ENCODE measurements at regions not wholly inside any gene's neighbourhood (a gene's known extent, or its start where the extent isn't known, plus 50 kb on each side); places are given as distances from the start of the nearest gene placed in this dataset.

- H3K27me3 ChIP-seq (ENCODE audit: insufficient read depth, low read length) = no peaks in the 10 kb centered on the region
- no peak overlapping the region for H3K4me3 ChIP-seq (ENCODE audit: low read length)
- no peaks in the 10 kb centered on the region for H3K36me3 ChIP-seq (ENCODE audit: insufficient read depth, low read length)
- no peaks in the 10 kb centered on the region for H3K4me1 ChIP-seq (ENCODE audit: insufficient read depth, low read length)
- H2AFZ ChIP-seq (ENCODE audit: low read depth, low read length) = no peak overlapping the region
- H3K9me3 ChIP-seq (ENCODE audit: low read length) = no peaks in the 10 kb centered on the region
Observed at GRCh38 chr5:143613329-143613728, 198.6 kb upstream of the HMHB1 start.

- Histone ChIP-seq H3K36me3 (ENCODE audit: insufficient read depth, low read length) (no peaks in the 10 kb centered on the region), H3K9me3 (ENCODE audit: low read length) (no peaks in the 10 kb centered on the region), H3K27me3 (ENCODE audit: insufficient read depth, low read length) (no peaks in the 10 kb centered on the region), H2AFZ (ENCODE audit: low read depth, low read length) (no peak overlapping the region), H3K4me1 (ENCODE audit: insufficient read depth, low read length) (no peaks in the 10 kb centered on the region), H3K4me3 (ENCODE audit: low read length) (no peak overlapping the region)
Observed at GRCh38 chr5:143610946-143611345, 201.0 kb upstream of the HMHB1 start.

- Histone ChIP-seq H3K27me3 (ENCODE audit: insufficient read depth, low read length) (no peaks in the 10 kb centered on the region), H3K36me3 (ENCODE audit: insufficient read depth, low read length) (no peaks in the 10 kb centered on the region), H3K9me3 (ENCODE audit: low read length) (no peaks in the 10 kb centered on the region), H3K4me1 (ENCODE audit: insufficient read depth, low read length) (no peaks in the 10 kb centered on the region), H3K4me3 (ENCODE audit: low read length) (no peak overlapping the region), H2AFZ (ENCODE audit: low read depth, low read length) (no peak overlapping the region)
Observed at GRCh38 chr5:143606043-143606752, 202.7 kb upstream of the NR3C1 start.

- Histone ChIP-seq H3K4me1 (ENCODE audit: insufficient read depth, low read length) (no peaks in the 10 kb centered on the region), H3K27me3 (ENCODE audit: insufficient read depth, low read length) (no peaks in the 10 kb centered on the region), H3K9me3 (ENCODE audit: low read length) (no peaks in the 10 kb centered on the region), H3K4me3 (ENCODE audit: low read length) (no peak overlapping the region), H3K36me3 (ENCODE audit: insufficient read depth, low read length) (no peaks in the 10 kb centered on the region), H2AFZ (ENCODE audit: low read depth, low read length) (no peak overlapping the region)
Observed at GRCh38 chr5:143605403-143606005, 202.0 kb upstream of the NR3C1 start.

- no peak overlapping the region for H3K4me3 ChIP-seq (ENCODE audit: low read length)
- H3K9me3 ChIP-seq (ENCODE audit: low read length) = no peaks in the 10 kb centered on the region
- no peaks in the 10 kb centered on the region for H3K27me3 ChIP-seq (ENCODE audit: insufficient read depth, low read length)
- no peak overlapping the region for H2AFZ ChIP-seq (ENCODE audit: low read depth, low read length)
- no peaks in the 10 kb centered on the region for H3K36me3 ChIP-seq (ENCODE audit: insufficient read depth, low read length)
- no peaks in the 10 kb centered on the region for H3K4me1 ChIP-seq (ENCODE audit: insufficient read depth, low read length)
Observed at GRCh38 chr5:143601917-143602333, 198.4 kb upstream of the NR3C1 start.

- H3K27me3 ChIP-seq (ENCODE audit: insufficient read depth, low read length) = no peaks in the 10 kb centered on the region
- H2AFZ ChIP-seq (ENCODE audit: low read depth, low read length) = no peak overlapping the region
- peaks cover under 1% of the 10 kb centered on the region for H3K4me1 ChIP-seq (ENCODE audit: insufficient read depth, low read length)
- H3K4me3 ChIP-seq (ENCODE audit: low read length) = no peak overlapping the region
- H3K9me3 ChIP-seq (ENCODE audit: low read length) = no peaks in the 10 kb centered on the region
- H3K36me3 ChIP-seq (ENCODE audit: insufficient read depth, low read length) = no peaks in the 10 kb centered on the region
Observed at GRCh38 chr5:143601357-143601756, 197.9 kb upstream of the NR3C1 start.

- Histone ChIP-seq H3K4me3 (ENCODE audit: low read length) (no peak overlapping the region), H2AFZ (ENCODE audit: low read depth, low read length) (no peak overlapping the region), H3K36me3 (ENCODE audit: insufficient read depth, low read length) (no peaks in the 10 kb centered on the region), H3K4me1 (ENCODE audit: insufficient read depth, low read length) (peaks cover 2% of the 10 kb centered on the region), H3K9me3 (ENCODE audit: low read length) (no peaks in the 10 kb centered on the region), H3K27me3 (ENCODE audit: insufficient read depth, low read length) (no peaks in the 10 kb centered on the region)
Observed at GRCh38 chr5:143600396-143601075, 197.1 kb upstream of the NR3C1 start.

- Histone ChIP-seq H2AFZ (ENCODE audit: low read depth, low read length) (no peak overlapping the region), H3K36me3 (ENCODE audit: insufficient read depth, low read length) (no peaks in the 10 kb centered on the region), H3K4me3 (ENCODE audit: low read length) (no peak overlapping the region), H3K4me1 (ENCODE audit: insufficient read depth, low read length) (peaks cover 2% of the 10 kb centered on the region), H3K27me3 (ENCODE audit: insufficient read depth, low read length) (no peaks in the 10 kb centered on the region), H3K9me3 (ENCODE audit: low read length) (no peaks in the 10 kb centered on the region)
Observed at GRCh38 chr5:143599474-143599873, 196.0 kb upstream of the NR3C1 start.

- no peaks in the 10 kb centered on the region for H3K36me3 ChIP-seq (ENCODE audit: insufficient read depth, low read length)
- peaks cover 2% of the 10 kb centered on the region for H3K4me1 ChIP-seq (ENCODE audit: insufficient read depth, low read length)
- H3K27me3 ChIP-seq (ENCODE audit: insufficient read depth, low read length) = no peaks in the 10 kb centered on the region
- no peaks in the 10 kb centered on the region for H3K9me3 ChIP-seq (ENCODE audit: low read length)
- no peak overlapping the region for H3K4me3 ChIP-seq (ENCODE audit: low read length)
- no peak overlapping the region for H2AFZ ChIP-seq (ENCODE audit: low read depth, low read length)
Observed at GRCh38 chr5:143596824-143597223, 193.3 kb upstream of the NR3C1 start.

- H3K36me3 ChIP-seq (ENCODE audit: insufficient read depth, low read length) = no peaks in the 10 kb centered on the region
- H3K4me3 ChIP-seq (ENCODE audit: low read length) = no peak overlapping the region
- H3K4me1 ChIP-seq (ENCODE audit: insufficient read depth, low read length) = peaks cover 2% of the 10 kb centered on the region
- no peak overlapping the region for H2AFZ ChIP-seq (ENCODE audit: low read depth, low read length)
- no peaks in the 10 kb centered on the region for H3K27me3 ChIP-seq (ENCODE audit: insufficient read depth, low read length)
- no peaks in the 10 kb centered on the region for H3K9me3 ChIP-seq (ENCODE audit: low read length)
Observed at GRCh38 chr5:143594902-143595818, 191.7 kb upstream of the NR3C1 start.

GRCh38 chr5:143593723-143594122 lies 190.2 kb upstream of the NR3C1 start:
- Histone ChIP-seq H3K4me3 (ENCODE audit: low read length) (no peak overlapping the region), H3K4me1 (ENCODE audit: insufficient read depth, low read length) (peaks cover 2% of the 10 kb centered on the region), H3K9me3 (ENCODE audit: low read length) (no peaks in the 10 kb centered on the region), H3K36me3 (ENCODE audit: insufficient read depth, low read length) (no peaks in the 10 kb centered on the region), H3K27me3 (ENCODE audit: insufficient read depth, low read length) (no peaks in the 10 kb centered on the region), H2AFZ (ENCODE audit: low read depth, low read length) (no peak overlapping the region)

GRCh38 chr5:143592648-143593047 lies 189.2 kb upstream of the NR3C1 start:
- Histone ChIP-seq H3K4me1 (ENCODE audit: insufficient read depth, low read length) (peaks cover 2% of the 10 kb centered on the region), H3K4me3 (ENCODE audit: low read length) (no peak overlapping the region), H3K9me3 (ENCODE audit: low read length) (no peaks in the 10 kb centered on the region), H2AFZ (ENCODE audit: low read depth, low read length) (no peak overlapping the region), H3K36me3 (ENCODE audit: insufficient read depth, low read length) (no peaks in the 10 kb centered on the region), H3K27me3 (ENCODE audit: insufficient read depth, low read length) (no peaks in the 10 kb centered on the region)

All from neuron (in vitro differentiated cells).